ENCODE measurements at regions not wholly inside any gene's neighbourhood (a gene's known extent, or its start where the extent isn't known, plus 50 kb on each side); places are given as distances from the start of the nearest gene placed in this dataset.

DNA sequence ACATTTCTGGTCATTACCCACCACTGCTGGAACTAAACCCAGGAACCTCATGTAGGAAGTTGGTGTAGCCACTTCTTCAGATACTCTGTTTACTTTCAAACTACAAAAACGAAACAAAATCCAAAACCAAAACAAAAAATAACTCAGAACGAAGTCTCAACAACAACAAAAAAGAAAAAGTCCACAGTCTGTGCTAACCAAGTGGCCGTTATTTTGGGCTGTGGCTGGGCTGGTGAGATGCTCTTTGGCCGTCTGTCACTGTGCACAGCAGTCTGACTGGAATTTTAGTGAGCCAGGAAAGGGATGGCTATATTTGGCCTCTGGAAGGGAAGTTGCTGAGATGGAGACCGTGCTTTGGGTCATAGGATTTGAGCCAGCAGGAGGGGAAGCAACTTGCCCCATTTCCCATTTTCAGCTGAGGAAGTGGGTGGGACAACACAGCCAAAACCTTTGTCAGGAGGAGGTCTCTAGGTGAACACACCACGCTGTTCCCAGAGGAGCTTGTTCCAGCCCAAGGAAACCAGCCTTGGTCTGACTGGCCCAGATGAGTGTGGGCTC, 334.1 kb downstream of the ZSWIM6 start:
- no peak for TF ChIP-seq GATA2 (IDR thresholded peaks at IDR 0.05; ENCODE audit: low read depth, low read length)
- no peak for TF ChIP-seq GATA3 (IDR thresholded peaks at IDR 0.05; ENCODE audit: low read depth, low read length)
